SKM-1 treated with dmso at 0.1 percent for 144 hours (cell line): ENCODE measurements at regions not wholly inside any gene's neighbourhood (a gene's known extent, or its start where the extent isn't known, plus 50 kb on each side); places are given as distances from the start of the nearest gene placed in this dataset.

Experiments used
- DNase-seq: peaks from one replicate; lab custom pipeline; 2025; ENCODE audit not compliant: unreplicated experiment; lab: John Stamatoyannopoulos, UW

DNA sequence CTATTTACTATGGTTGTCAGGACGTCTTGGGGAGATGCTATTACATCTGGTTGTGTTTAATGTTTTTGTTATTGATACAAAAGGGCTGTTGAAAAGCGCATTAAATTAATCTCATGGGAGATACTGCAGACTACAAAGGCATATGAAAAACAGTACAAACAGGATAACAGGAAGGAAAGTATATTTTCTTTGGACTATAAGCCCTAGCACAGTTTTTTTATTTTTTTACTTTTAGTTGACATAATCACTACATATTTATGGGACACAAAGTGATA lies 341.3 kb downstream of the ARL4A start:
- DNase-seq: no peak

DNA sequence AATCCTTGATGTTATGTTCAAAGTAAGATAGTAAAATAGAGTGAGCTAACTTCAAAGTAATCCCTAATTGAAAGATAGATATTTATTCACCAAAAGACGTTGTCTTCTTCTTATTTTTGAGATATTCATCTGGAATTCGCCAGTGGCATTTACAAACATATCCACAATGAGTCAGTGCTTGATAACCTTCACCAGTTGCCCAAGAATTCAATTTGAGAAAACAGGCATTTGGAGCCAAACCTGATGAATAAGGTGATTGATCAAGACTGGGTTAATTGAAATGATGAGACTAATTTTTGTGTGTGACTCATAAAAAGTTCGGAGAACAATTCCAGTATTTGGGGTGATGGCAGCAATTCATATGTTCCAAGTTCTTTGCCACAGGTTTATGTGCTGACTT lies 344.0 kb downstream of the ARL4A start:
- DNase-seq: no peak

DNA sequence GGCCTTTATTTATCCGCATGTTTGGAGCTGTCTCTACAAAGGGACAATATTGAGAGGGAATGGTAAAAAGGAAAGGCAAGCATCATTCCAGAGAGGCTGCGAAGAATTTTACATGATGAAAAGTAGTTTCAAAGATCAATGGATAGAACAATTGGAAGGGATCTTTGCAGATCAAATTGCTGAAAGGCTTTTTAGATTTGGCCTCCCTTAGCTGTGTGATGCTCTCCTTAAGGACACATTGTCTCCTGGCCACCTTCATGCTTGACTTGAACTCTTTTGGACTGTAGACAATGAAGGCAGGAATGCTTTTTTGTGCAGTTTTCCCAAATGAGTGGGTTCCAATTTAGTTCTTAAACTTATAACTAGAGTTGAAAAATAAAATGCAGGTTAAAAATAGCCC lies 344.7 kb downstream of the ARL4A start:
- DNase-seq: no peak

DNA sequence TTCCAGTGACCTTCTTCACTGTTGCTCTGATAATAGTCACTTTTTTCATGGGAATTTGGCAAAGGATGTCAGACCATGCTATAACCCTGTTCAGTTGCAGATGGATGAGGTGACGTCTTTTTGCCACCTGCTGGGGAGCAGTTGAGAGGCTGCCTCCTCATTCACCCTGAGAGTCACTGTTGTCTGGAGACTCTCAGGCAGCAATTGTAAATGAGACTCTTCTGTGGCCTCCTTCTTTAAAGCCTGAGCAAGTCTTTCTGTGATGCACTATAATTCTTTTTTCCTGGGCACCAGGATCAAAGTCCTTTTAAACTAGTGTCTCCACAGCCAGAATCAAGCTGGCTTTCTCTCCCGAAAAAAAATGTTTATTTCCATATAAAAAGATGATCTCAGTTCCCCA lies 345.1 kb downstream of the ARL4A start:
- DNase-seq: no peak

DNA sequence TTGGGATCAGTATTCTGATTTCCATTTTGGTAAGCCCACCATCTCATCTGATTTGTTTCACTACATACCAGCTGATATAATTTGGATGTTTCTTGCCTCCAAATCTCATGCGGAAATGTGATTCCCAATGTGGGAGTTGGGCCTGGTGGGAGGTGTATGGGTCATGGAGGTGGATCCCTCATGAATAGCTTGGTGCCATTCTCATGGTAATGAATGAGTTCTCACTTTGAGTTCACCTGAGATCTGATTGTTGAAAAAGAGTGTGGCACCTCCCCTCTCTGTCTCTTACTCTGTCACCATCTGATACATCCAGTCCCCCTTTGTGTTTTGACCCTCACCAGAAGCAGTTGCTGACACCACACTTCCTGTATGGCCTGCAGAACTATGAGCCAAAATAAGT lies 347.3 kb downstream of the ARL4A start:
- no peak for DNase-seq

DNA sequence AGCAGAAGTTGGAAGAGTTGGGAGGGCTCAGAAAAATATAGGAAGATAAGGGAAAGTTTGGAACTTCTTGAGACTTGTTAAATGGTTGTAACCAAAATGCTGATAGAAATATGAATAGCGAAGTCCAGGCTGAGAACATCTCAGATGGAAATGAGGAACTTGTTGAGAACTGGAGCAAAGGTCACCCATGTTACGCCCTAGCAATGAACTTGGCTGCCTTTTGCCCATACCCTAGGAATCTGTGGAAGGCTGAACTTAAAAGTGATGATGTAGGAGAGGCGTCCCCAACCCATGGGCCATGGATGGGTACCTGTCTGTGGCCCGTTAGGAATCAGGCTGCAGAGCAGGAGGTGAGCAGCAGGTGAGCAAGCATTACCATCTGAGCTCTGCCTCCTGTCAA lies 347.8 kb downstream of the ARL4A start:
- no peak for DNase-seq

DNA sequence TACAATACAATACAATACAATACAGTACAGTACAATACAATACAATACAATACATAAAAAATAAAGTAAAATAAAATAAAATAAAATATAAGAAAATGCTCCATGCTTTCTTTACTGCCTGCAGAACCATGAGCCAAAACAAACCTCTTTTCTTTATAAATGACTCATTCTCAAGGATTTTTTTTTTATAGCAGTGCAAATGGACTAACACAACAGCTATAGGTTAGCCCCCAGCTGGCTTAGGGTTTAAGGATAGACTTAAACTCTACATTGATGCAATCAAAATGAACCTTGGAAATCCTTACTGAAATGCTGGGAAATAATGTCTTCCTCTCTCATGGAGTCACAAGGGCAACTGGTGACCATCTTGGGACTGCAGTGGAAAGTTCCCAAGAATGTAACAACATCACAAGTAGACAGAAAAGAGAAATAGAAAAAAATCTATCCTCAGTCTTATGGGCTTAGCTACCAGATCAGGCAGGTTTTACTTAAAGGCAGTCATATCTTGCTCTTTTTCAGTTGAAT lies 348.9 kb downstream of the ARL4A start:
- DNase-seq: no peak

DNA sequence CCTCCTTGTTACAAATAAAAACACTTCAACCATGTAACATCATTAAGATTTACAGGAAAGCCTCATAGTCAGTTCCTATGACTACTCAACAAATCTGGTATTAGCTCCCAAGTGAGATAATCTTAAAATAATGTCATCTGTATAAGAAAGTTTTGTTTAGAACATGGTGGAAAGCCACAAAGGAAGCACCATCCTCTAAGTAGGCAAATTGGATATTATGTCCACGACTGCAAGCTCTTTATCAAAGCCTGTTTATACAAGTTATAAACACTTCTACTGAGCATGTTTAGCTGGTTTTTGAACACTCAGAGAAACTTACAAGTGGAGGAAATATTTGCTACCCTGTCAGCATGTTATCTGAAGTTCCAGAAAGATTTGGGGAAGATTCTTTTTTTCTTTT lies 349.8 kb downstream of the ARL4A start:
- DNase-seq: no peak

DNA sequence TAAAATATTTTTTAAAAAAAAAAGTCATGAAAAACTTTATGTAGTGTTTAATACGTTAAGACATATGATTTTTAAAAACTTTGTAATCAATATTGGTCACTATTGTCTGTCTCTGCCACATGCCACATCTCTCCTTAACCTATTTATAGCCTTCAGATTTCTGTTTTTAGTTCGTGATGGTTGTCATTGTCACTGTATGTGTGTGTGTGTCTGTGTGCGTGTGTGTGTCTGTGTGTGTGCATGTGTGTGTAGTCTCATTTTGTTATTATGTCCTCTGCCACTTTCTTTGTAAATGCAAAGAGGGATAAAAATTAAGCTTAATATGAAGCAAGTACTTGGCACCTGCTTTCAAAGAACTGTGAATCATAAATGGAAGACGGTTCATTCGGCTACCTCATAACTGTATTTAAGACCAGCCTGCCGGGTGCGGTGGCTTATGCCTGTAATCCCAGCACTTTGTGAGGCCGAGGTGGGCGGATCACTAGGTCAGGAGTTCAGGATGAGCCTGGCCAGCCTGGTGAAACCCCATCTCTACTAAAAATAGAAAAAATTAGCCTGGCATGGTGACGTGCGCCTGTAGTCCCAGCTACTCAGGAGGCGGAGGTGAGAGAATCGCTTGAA lies 354.0 kb downstream of the ARL4A start:
- no peak for DNase-seq

DNA sequence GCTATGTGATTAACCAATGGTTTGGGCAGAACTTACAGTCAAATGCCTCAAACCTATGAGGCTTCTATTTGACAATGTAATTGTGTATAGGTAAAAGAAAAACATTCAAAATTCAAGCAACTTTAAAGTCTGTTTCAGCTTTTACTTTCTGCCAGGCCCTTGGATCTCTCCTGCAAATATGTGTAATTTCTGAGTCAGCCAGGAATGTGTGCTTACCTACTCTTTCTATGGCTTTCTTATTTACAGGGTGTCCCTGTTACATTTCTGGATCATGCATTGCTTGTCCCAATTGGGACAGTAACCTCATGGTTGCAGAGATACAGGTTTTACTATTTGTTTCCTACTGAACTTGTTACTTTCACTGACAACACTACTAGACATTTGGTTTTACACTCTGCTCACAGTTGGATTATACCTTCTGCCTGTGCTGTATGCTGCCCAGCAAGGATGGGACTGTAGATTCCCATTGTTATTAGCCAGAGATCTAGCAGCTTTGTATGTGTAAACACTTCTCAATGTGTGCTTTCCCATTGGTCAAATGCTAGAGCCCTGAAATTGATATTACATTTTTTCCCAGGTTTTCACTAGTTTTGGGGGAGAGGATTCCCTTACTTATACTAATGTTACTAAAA lies 355.3 kb downstream of the ARL4A start:
- no peak for DNase-seq

DNA sequence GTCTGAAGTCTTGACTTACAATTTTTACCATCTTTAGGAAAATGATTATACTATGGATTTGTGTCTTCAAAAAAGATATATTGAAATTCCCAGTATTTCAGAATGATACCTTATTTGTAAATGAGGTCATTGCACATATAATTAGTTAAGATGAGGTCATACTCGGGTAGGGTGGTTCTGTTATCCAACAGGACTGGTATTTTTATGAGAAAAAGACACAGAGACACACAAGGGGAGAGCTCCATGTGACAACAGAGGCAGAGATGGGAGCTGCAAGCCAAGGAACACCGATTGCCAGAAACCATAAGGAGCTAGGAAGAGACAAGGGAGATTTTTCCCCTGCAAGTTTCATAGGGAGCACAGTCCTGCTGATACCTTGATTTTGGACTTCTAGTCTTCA lies 356.9 kb downstream of the ARL4A start:
- no peak for DNase-seq

DNA sequence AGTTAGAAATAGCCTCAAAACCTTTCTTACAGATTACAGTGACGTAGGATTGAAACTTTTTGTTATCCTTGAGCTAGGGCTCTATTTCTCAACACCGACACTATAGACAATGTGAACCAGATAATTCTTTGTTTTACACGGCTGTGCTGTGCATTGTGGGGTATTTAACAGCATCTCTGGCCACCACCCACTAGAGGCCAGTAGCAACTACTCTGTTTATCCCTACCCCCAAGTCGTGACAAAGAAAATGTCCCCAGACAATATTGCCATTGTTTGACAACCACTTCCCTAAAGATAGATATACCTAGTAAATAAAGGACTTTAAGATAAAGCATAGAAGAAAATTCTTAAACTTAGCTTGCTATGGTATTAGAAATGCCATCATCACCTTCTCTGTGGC lies 359.6 kb downstream of the ARL4A start:
- no peak for DNase-seq

DNA sequence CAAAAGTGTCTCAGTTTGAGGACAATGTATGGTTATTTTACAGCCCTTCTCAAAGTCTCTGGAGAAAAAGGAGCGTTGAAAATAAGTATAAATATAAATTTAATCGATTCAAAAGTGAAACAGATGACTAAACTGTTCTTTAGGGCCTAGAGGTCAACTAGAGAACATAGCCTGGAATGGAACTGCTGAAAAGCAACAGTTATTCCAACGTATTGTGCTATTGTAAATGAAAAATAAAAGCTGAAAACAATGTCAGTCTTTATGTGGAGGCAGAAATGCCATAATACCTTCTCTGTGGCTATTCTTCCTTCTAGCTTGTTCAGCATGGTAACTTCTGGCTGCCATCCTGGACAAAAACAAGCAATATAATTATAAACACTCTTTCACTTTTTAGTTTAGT lies 362.5 kb downstream of the ARL4A start:
- no peak for DNase-seq

DNA sequence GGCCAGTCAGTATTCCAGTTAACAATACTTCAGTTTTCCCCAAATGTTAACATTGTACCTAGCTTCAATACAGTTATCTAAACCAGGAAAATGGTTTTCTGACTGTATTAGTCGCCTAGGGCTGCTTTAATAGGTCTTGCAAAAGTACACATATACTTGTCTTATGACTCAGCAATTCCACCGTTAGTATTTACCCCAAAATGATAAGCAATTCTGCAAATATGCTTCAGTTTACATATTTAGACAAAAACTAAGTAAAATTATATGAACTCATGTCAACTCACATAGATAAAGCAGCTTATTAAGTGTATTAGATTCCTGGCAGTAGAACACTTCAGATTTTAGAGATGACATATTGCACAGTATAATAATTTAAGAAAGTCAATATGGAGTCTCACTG lies 363.3 kb downstream of the ARL4A start:
- DNase-seq: no peak

DNA sequence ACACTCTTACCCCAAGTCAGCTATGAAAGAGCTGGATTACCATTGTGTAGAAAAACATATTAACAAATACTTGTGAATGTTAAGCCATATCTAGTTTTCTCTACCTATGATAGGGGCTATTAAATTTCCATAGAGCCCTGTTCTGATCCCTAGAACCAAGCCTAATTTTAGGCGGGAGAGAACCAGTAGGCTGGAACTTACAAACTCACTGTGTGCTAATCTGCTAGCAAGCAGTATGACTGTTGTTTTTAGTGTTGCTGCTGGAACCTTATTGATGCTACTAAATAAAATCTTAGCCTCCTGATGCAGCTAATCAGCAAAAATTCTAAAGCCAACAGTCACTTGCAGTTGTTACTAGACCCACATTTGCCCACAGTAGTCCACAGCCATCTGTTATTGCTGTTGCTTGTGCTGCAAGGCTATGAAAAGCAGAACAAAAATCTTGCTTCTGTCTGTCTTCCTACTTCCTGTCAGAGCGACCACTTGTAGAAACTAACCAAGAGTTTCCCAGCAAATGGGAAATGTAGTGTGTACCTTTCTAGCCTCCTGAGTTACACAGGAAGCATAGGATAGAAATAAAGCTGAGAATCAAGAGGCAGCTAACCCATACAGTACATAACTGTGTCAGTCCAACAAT lies 368.4 kb downstream of the ARL4A start:
- peak; percentile 33 for DNase-seq

DNA sequence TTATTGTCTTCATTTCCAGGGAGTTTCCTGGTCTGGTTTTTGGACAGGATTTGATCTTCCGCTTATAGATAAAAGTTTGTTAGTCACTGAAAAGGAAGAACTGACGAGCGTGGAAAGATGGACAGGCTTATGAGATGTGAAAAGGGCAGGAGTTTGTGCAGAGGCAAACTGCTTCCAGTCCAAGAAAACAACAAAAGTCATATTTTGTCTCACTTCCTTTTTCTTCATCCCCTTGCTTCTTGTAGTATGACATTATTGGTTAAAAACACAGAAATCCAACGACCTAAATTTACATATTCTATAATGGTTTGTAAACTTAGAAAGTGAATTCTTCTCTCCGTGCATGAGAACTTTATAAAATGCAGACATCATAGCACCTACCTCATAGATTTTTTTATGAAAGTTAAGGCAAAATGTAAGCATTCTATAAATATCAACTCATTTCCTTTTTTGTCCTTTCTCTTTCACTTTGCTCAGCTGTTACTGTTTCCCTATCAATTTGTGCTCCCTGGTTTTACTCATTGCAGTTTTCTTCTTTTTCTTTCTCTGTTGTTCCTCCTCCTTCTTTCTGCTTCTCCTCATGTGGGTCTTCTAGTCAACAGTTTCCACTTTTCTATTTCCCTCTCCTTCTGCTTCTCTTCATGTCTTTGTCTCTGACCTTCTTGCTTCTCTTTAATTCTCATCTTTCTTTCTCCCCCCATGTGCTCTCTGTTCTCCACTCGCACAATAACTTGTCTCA lies 370.2 kb downstream of the ARL4A start:
- DNase-seq: no peak

DNA sequence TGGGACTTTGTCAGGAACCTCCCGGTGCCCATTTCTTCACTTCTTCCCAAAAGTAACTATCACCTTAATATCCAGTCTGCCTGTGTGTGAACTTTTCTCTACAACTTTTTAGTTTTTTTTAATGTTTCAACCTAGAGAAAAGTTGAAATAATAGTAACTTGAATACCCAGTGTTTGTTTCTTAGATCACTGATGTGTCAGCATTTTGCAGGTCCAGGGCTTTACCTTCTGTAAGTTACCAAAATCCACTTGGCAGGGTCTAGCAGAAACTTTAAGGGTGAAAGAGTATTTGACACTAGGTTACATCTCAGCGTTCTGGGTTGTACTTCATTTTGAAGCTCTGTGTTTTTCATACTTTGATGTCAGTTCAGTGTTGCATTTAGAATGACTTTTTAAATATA lies 372.7 kb downstream of the ARL4A start:
- DNase-seq: no peak

DNA sequence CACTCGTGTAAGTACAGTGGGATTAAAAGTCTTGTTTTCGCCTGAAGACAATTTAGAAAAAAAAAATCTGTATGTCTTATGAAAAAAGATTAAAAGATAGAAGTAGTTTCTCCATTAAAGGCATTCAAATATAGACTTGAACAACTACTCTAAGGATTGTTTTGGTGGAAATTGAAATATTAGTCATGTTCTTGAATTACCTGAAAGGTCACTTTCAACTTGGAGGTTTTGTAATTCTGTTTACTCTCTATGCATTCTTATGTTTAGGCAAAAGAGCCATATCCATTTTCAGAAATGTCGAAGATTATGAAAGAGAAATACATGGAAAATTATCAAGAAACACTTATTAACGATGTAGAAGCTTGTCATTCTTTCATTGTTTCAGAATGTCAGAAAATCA lies 373.7 kb downstream of the ARL4A start:
- no peak for DNase-seq

DNA sequence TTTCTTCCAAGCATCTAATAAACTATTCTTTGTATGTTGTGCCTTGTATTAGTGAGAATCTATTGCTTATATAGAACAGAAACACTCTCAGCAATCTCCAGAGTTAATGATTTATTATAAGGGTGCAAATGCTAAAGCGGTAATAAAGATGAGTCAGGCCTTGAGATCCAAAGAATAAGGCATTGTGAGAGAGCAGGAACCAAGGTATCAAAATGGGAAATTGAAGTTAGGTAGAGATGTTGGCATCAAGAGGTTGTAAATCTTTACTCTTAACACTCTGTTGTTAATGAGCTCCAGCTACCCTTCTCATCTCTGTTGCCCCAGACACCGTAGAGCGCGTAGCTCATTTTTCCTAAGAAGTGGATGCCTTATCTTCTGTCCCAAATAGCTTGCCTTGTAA lies 375.2 kb downstream of the ARL4A start:
- DNase-seq: no peak

DNA sequence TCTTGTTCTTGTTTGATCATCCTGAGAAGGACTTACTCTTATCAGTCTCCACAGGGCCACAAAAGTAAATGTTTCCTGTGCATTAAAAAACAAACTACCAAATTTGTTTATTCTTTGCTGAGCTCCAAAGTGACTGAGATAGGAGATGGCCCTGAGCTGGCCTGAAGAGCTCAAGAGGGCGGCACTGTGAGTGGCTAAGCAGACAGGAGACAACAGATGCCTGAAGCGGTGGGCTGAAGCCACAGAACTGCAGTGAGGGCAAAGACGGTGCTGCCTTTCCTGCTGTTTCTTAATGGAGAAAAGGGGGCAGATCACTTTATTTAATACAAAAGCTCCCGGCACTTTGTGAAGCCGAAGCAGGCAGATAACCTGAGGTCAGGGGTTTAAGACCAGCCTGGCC lies 379.6 kb downstream of the ARL4A start:
- no peak for DNase-seq

DNA sequence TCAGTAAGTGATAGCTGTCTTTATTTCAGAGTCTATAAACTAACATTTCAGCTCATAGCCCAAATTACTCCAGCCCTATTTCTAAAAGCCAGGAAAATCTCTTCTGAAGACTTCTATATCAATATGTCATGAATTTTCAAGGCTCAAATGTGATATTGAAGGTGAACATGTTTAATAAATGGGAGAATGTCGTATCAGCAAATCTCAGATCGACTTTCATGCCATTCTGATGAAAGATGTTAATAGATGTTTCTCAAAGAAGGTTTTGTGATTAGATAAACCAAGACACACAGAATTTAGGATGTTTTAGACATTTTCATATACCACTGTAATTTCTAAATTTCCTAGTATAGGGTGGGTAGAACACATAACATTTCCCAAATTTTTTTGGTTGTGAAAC lies 380.6 kb downstream of the ARL4A start:
- DNase-seq: no peak

DNA sequence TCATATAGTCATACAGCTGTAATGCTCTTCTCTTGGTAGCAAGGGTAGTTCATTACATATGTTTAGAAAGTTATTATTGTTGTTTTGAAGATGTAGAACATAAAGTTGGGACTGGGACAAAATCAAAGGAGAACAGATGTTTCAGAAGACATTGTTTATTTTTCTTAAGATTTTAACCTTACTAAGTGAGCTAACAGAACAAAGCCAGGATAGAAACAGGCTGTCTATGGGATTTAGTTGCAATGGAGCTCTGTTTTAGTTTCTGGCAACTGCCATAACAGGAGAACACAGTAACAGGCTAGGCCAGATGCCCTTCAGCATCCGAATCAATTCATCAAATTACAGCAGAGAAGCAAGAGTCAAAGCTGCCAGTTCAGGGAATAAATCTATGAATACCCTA lies 382.4 kb downstream of the ARL4A start:
- no peak for DNase-seq
